GM19463 (cell line): ENCODE measurements at regions not wholly inside any gene's neighbourhood (a gene's known extent, or its start where the extent isn't known, plus 50 kb on each side); places are given as distances from the start of the nearest gene placed in this dataset.
"Not testable (repeated sequence)": the region's sequence is repeated elsewhere in the genome, so short reads cannot be mapped to it uniquely, and the experiment has no call there.

ENCODE experiments used
- ATAC-seq: cut with Tn5 transposase; IDR thresholded peaks from one replicate; pipeline ENCODE4 v1.9.1; 2021; ENCODE audit warnings: mild to moderate bottlenecking, moderate library complexity; ENCODE audit not compliant: unreplicated experiment

DNA sequence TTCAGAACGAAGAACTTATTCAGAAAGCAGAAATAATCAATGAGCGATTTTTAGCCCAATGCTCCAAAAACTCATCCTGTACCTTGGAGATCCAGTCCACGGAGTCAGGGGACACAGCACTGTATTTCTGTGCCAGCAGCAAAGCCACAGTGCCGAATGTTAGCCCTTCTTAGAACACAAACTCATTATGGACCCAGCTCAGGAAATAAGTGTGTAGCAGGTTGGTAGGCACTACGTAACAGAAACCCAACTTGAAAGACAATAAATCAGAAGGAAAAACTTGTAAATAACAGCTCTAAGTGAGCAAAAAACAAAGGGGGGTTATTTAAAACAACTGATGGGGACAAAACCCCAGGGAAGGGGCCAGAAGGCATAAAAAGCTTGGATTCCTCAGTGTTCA, 112.0 kb upstream of the PRSS1 start:
- no peak for ATAC-seq

DNA sequence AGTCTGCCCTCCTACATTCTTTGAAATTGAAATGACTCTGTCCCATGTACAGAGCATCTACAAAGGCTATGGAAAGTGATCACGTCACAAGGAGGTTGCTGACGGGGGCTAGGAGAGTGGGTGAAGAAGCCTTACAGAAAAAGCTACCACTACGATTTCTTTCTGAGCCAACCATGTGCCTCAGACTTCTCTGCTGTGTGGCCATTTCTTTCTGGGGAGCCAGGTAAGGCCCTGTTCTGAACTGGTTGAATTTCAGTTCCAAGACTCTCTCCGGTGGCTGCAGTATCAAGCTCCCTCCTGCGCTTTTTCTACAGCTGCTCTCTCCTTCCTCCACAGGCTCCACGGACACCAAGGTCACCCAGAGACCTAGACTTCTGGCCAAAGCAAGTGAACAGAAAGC, 112.5 kb upstream of the PRSS1 start:
- no peak for ATAC-seq

DNA sequence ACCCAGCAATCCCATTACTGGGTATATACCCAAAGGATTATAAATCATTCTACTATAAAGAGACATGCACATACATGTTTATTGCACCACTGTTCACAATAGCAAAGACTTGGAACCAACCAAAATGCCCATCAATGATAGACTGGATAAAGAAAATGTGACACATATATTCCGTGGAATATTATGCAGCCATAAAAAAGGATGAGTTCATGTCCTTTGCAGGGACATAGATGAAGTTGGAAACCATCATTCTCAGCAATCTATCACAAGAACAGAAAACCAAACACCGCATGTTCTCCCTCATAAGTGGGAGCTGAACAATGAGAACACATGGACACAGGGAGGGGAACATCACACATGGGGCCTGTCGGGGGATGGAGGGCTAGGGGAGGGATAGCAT, 113.2 kb upstream of the PRSS1 start:
- not testable (repeated sequence) for ATAC-seq

DNA sequence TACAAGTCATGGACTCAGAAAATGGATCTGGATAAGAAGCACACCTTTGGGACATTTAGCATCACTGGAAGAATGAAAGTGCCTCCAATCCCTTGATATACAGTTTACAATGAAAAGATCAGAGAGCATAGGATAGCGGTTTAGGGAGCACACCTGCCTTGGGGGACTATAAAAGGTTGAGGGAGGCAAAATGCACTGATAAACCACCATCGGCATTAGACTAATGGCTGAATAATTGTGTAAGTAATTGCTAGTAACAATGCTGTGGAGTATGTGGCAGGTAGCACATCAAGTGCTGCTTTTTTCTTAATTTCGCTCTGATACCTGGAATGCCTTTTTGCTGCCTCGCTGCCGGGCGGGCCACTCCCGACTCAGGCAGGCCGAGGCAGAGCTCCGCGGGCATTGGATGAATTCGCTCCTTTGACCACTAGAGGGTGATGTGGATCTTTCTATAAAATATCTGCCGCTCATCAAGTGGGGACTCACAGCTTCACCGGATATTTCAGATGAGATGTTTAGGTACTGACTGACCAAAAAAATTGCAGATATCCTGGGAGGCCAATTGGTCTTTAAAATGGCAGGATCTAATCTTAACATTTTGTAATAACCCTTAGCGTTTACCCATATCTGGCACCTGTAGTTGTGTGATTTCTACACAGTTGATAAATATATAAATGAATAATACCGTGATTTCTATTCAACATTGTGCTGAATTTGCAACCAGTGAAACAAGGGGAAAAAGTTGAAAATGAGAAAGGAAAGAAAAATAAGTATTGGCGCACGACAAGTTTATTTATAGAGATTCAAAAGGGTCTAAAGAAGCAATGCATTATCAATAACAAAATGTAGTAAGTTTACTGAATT, 116.8 kb upstream of the PRSS1 start:
- peak; percentile 99 for ATAC-seq

DNA sequence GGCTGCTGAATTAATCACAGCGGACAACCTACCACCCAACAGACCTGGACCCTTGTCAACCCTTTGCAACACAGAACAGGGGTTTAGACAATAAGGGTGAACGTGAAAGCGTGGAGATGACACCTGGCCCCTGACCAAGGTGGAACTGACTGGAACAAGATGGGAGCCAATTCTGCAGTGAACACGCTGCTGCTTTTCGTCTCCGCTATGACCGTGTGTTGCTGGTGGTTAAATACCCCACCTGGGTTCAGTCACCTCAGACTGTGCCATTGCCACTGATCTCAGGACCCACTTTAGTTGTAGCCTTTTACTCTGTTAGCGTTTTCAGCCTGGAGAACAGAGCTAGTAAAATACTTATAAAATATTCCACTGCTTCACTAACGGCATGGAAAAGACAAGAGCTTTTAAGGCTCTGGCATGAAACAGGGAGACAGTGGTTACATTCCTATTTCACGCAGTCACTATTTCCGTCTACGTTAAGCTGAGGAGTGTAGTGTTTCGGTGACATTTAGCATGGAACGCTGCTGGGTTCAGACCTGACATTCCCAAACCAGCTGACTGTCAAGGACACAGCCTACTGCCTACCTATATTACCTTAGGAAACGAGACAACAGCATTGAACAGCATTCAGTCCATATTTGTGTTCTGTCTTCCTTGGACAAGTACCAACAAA, 119.5 kb upstream of the PRSS1 start:
- no peak for ATAC-seq

DNA sequence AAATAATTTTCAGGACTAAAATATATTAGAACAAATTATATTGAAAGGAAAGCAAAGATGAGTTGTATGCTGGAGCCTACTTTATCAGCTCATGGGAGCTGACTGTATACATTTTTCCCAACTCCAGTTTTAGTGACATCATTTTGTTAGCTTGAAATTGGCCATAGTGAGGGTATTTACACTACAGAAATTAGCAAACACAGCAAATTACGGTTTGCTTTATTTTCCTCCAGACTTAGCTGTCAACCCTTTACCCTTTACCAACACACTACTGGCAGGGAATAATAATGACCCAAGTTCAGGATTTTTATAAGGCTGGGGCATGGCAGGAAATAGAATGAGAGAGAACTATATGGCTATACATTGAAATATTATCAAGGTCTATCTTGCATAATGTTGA, 120.3 kb upstream of the PRSS1 start:
- ATAC-seq: no peak

DNA sequence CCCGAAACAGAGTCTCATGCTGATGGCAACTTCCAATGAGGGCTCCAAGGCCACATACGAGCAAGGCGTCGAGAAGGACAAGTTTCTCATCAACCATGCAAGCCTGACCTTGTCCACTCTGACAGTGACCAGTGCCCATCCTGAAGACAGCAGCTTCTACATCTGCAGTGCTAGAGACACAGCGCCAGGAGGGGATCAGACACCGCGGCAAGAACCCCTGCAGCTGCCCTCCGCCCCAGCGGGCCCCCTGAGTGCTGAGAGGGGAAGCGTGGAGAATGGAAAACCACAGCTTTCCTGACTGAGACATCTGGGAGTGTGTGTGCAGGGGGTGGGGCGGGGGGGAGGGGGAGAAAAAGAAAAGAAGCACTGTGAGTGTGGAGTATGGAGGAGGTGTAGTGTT, 122.0 kb upstream of the PRSS1 start:
- ATAC-seq: not testable (repeated sequence)

DNA sequence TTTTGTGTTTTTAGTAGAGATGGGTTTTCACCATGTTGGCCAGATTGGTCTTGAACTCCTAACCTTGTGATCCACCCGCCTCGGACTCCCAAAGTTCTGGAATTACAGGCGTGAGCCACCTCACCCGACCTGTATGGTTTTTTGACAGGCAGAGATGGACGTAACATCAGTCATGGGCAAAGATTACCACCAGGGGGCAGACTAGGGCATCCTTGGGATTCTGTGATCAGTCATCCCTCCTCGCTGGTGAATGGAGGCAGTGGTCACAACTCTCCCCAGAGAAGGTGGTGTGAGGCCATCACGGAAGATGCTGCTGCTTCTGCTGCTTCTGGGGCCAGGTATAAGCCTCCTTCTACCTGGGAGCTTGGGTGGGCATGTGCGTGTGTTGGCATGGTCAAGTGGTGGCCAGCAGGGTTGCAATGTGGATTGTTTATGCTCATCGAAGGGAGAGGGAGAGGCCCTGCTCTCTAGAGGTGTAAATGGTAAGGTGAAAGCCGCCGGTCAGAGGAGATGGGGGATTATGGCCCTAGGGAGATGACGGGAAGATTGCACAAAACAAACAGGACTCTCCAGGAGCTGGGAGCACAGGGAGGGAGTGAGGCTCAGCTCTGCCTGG, 122.7 kb upstream of the PRSS1 start:
- peak; percentile 92 for ATAC-seq

DNA sequence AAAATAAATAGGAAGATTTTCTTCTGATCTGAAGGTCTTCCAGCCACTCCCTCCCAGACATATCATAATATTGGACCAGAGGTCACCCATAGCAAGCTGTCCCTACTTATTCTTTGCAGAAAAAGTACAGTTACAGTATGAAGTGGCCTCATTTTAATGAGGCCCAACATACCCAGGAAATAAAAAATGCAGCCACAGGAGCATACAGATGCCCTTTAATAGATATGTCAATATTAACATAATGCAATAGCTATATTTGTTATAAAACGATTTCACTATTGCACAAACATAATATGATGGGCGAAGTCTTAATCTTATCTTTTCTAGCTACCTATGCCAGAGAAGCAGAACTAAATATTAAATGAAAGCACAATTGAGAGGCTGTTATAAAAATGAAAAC, 124.1 kb upstream of the PRSS1 start:
- not testable (repeated sequence) for ATAC-seq

DNA sequence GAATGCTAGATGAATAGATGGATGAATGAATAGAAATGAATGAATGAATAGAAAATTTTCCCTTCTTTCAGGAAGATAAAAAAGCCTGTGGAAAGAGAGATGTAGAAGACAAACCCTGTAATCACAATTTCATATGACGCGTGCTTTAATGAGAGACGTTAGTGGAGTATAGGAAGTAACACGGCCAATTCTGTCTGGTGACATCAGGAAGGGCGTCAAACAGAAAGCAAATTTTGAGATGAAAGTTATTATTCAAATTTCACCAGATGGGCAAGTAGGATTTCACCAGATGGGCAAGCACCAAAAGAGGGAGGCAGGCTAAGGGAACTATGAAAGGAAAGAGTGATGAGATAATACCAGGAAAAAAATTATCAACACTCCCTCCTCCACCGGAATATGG, 128.9 kb upstream of the PRSS1 start:
- ATAC-seq: no peak

DNA sequence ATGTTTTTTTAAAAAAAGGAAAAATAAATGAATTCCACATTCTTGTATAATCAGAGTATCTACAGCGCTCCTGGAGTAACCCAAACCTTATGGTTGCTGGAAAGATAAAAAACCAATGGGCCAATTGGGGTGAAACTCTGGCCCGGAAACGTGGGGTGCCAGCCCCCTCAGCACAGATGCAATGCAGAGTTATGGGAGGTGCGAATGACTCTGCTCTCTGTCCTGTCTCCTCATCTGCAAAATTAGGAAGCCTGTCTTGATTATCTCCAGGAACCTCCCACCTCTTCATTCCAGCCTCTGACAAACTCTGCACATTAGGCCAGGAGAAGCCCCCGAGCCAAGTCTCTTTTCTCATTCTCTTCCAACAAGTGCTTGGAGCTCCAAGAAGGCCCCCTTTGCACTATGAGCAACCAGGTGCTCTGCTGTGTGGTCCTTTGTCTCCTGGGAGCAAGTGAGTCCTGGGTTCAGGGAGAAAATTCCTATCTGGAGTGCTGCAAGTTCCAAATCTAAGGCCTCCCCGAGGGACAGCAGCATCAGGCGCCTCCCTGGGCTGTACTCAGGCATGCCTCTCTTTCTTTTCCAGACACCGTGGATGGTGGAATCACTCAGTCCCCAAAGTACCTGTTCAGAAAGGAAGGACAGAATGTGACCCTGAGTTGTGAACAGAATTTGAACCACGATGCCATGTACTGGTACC, 130.5 kb upstream of the PRSS1 start:
- no peak for ATAC-seq

DNA sequence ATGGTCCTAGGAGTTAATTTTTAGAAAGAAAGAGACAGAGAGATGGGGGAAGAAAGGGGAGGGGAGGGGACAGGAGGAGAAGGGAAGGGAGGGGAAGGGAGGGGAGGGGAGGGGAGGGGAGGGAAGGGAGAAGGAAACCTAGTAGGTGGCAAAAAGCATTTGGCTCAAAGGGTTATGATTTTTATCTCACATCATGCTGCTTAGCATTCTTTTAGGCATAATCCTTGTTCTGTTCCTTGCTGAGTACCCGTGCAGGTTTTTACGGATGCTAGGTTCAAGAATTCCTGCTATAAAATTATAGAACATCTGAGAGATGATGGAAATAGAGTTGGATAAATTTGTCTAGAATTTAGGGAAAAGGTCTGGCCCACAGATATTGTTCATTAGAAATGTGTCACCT, 132.4 kb upstream of the PRSS1 start:
- ATAC-seq: no peak

DNA sequence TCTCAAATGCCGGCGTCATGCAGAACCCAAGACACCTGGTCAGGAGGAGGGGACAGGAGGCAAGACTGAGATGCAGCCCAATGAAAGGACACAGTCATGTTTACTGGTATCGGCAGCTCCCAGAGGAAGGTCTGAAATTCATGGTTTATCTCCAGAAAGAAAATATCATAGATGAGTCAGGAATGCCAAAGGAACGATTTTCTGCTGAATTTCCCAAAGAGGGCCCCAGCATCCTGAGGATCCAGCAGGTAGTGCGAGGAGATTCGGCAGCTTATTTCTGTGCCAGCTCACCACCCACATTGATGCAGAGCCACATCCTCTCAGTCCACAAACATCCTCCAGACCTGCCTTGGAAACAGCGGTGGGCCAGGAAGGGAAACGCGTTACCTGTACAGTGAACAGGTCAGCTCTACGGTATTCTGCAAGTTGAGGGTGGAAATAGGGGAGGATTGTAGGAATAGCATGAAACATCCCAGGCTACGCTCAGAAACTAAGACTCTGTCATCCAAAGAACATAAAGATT, 133.1 kb upstream of the PRSS1 start:
- ATAC-seq: no peak

DNA sequence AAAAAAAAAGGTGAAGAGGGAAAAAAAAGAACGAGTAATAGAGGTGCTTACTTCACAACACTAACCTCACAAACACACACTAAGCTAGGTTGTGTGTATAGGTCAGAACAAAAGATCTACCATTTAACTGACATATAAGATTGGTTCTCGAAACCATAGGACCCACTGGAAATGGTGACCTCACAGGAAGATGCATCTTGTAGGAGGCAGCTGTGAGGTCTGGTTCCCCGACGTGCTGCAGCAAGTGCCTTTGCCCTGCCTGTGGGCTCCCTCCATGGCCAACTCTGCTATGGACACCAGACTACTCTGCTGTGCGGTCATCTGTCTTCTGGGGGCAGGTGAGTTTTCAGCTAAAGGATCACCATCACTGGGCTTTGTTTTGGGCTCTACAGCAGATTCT, 133.8 kb upstream of the PRSS1 start:
- no peak for ATAC-seq

DNA sequence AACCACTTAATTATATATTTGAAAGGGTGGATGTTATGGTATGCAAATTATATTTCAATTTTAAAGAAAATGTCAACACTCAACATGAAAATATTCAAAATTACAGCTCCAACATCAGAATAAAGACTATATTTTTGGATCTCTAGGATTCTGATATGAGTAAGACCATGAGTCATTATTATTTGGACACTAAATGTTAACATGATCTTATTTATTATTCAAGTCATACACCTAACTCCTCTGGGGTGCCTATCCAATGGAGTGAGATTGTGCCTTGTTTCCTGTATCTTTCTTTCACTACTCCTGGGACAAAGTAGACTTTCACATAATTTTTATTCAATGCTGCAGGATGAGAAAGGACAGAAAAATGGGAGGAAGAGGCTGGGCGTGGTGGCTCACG, 135.2 kb upstream of the PRSS1 start:
- ATAC-seq: no peak

DNA sequence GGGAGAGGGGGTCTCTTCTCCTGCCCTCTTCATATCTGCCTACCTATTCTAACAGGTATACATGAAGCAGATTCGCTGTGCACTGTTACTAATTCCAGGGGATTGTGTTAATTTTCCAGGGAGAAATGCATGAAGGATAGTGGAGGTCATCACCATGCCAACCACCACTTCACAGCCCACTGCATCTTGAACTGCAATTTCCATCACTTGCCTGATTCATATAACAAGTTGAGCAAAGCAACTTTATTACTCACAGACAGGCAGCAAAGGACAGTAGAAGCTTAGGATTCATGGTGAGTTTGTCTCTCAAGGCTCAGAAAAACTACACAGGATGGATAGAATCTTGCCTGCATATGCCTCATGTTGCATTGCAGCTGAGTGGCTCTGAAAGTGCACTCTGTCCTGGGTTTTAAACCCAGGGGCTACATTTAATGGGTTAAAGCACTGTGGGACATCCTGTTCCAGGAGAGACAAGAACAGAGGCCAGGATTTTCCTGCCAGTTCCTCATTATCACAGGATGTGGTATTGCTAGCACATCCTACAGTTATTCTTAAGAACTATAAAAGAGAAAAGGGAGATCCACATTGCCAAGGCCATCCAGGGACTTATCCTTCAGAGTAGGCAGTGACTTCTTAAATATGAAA, 136.9 kb upstream of the PRSS1 start:
- no peak for ATAC-seq

DNA sequence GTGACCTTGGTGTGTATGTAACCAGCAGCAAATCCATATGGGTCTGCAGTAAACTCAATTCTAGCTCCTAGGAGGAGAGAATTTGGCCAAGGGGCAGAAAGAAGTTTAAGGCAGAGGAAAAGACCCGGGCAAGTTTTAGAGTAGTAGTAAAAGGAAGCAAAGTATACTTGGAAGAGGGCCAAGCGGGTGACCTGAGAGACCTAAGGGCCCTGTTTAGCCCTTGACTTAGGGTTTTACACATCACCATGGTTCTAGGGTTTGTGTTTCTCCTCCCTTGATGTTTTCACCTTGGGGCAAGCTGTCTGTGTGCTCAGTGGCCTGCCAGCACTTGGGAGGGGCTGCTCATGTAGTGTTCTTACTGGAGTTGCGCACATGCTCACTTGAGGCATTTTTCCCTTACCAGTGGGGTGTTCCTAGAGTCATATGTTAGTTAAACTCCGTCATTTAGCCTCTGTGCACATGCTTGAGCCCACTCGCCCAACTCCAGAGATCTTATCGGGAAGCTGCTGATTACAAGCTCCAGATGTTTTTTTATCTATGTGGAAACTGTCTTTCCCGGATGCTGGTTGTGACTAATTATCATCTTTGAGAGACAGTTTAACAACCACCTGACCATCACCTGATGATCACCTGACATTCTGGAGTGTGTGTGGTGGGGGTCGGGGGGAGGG, 137.6 kb upstream of the PRSS1 start:
- no peak for ATAC-seq

DNA sequence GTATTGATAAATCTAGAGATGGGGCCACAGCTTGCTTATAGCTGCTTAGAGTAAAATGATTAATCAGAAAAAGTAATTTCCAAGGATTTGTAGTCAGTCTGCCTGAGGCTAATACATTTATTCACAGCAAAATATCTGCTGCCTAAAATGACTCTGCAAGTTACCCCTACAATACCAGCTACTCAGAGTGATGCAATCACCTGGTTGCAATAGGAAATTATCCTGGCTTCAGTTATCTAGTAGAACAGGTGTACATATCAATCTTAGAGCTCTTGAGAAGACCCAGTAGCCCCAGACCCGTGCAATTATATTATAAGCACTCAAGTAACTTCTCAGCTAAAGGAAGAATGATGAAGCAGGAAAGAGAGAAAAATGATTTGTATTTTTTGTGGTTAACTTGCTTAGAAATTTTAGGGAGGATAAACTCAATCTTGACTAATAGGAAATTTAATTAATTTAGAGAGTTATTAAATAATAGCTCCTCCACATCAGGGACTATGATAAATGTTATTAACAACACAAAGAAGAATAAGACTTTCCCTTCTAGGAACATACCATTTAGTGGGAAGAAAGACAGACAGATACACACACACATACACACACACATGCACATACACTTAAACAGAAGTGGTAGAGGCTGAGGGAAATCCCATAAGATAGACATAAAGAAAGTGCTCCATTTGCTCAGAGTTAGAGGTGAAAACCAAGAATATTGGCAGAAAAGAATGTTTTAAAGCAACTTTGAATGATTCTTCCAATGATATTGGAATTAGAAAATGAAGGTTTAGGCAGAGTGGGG, 140.4 kb upstream of the PRSS1 start:
- ATAC-seq: no peak

DNA sequence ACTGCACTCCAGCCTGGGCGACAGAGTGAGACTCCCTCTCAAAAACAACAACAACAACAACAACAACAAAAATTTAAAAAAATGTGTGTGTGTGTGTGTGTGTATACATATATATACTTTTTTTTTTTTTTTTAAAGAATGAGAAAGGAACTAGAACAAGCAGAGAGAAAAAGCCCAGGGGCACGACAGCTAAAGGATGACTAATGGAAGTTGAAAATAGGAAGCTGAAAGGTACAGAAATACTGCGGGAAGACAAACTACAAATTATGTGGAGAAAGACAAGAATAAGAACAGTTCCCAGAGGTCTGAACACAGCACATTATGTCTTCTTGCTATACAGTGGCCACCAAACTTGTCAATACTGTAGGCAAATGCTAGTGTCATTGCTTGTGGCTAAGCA, 141.9 kb upstream of the PRSS1 start:
- ATAC-seq: no peak
